SK-N-SH treated with all-trans-retinoic acid at 6 μM for 48 hours (cell line): ENCODE measurements at regions not wholly inside any gene's neighbourhood (a gene's known extent, or its start where the extent isn't known, plus 50 kb on each side); places are given as distances from the start of the nearest gene placed in this dataset.

Source experiments
- ARNTL ChIP-seq: fragments of 450-650 bp; formaldehyde crosslinking; IDR thresholded peaks from 2 replicates; pipeline ENCODE4 v1.5.0; 2020; ENCODE audit warnings: low read depth, mild to moderate bottlenecking, moderate library complexity, borderline replicate concordance
- BACH2 ChIP-seq: fragments of 250-450 bp; sonication (Bioruptor Pico); IDR thresholded peaks from 2 replicates; pipeline ENCODE4 v1.9.0; 2021; ENCODE audit warnings: mild to moderate bottlenecking, borderline replicate concordance
- CREB5 ChIP-seq: fragments of 250-450 bp; sonication (Bioruptor Pico); IDR thresholded peaks from 2 replicates; pipeline ENCODE4 v1.5.1; 2020; ENCODE audit warnings: low read depth, mild to moderate bottlenecking, moderate library complexity
- CSRNP3 ChIP-seq: fragments of 250-450 bp; sonication (Bioruptor Pico); IDR thresholded peaks from 2 replicates; pipeline ENCODE4 v1.5.1; 2021; ENCODE audit warnings: mild to moderate bottlenecking, moderate library complexity
- ISL1 ChIP-seq: fragments of 250-450 bp; sonication (Bioruptor Pico); IDR thresholded peaks from 2 replicates; pipeline ENCODE4 v2.1.2; 2022; ENCODE audit warnings: mild to moderate bottlenecking, moderate library complexity
- PATZ1 ChIP-seq: fragments of 250-450 bp; sonication (Bioruptor Pico); IDR thresholded peaks from 2 replicates; pipeline ENCODE4 v1.8.0; 2020; ENCODE audit warnings: mild to moderate bottlenecking, moderate library complexity, borderline replicate concordance
- PPARA ChIP-seq: fragments of 250-450 bp; sonication (Bioruptor Pico); IDR thresholded peaks from 2 replicates; pipeline ENCODE4 v1.5.0; 2020; ENCODE audit warnings: mild to moderate bottlenecking, borderline replicate concordance
- TOX ChIP-seq: fragments of 250-450 bp; sonication (Bioruptor Pico); IDR thresholded peaks from 2 replicates; pipeline ENCODE4 v1.8.0; 2021; ENCODE audit warnings: mild to moderate bottlenecking, moderate library complexity, borderline replicate concordance
- TSHZ2 ChIP-seq: fragments of 250-450 bp; sonication (Bioruptor Pico); IDR thresholded peaks from 2 replicates; pipeline ENCODE4 v1.5.0; 2020; ENCODE audit warnings: mild to moderate bottlenecking, moderate library complexity
- ZFP3 ChIP-seq: fragments of 250-450 bp; sonication (Bioruptor Pico); IDR thresholded peaks from 2 replicates; pipeline ENCODE4 v1.5.0; 2020; ENCODE audit warnings: mild to moderate bottlenecking, moderate library complexity
- ZFP30 ChIP-seq: fragments of 450-650 bp; formaldehyde crosslinking; IDR thresholded peaks from 2 replicates; pipeline ENCODE4 v1.5.0; 2022; ENCODE audit warnings: mild to moderate bottlenecking, moderate library complexity
- ZNF565 ChIP-seq: fragments of 450-650 bp; formaldehyde crosslinking; conservative IDR thresholded peaks from 2 replicates; pipeline ENCODE4 v1.5.0; 2020; ENCODE audit warnings: low read depth, mild to moderate bottlenecking, moderate library complexity
- ZNF8 ChIP-seq: fragments of 450-650 bp; formaldehyde crosslinking; IDR thresholded peaks from 2 replicates; pipeline ENCODE4 v1.5.0; 2020; ENCODE audit warnings: mild to moderate bottlenecking, moderate library complexity

- TF ChIP-seq ZNF565 (no peak), ZNF8 (CRISPR knock-in tag) (no peak), CSRNP3 (CRISPR knock-in tag) (no peak), CREB5 (no peak), ZFP30 (no peak), ZFP3 (no peak), PATZ1 (CRISPR knock-in tag) (no peak), PPARA (CRISPR knock-in tag) (no peak), TOX (CRISPR knock-in tag) (no peak), ARNTL (CRISPR knock-in tag) (no peak), BACH2 (no peak), ISL1 (CRISPR knock-in tag) (no peak), TSHZ2 (CRISPR knock-in tag) (no peak)
Measured at GRCh38 chr5:33224285-33224961, 216.3 kb upstream of the TARS1 start.
